ENCODE measurements at regions not wholly inside any gene's neighbourhood (a gene's known extent, or its start where the extent isn't known, plus 50 kb on each side); places are given as distances from the start of the nearest gene placed in this dataset.

- Histone ChIP-seq H3K4me2 (replicated peaks; ENCODE audit: low read depth, low read length, poor library complexity, severe bottlenecking) (no peak overlapping the region), H3K4me3 (ENCODE audit: control extremely low read depth in 1 of 5, extremely low read depth in 1 of 5, insufficient read depth in 1 of 5, low read depth in 2 of 5, low read length in 4 of 5) (no peak overlapping the region), H3K79me2 (ENCODE audit: control insufficient read depth, insufficient read depth, low read length) (no peaks in the 10 kb centered on the region), H3K9me3 (ENCODE audit: control extremely low read depth in 1 of 3, control insufficient read depth in 2 of 3, insufficient read depth in 1 of 3, low read length in 2 of 3) (no peaks in the 10 kb centered on the region), H3K27me3 (replicated peaks in 1 of 4; ENCODE audit: control extremely low read depth in 1 of 4, control insufficient read depth in 3 of 4, insufficient read depth in 4 of 4, low read length in 3 of 4) (no peaks in the 10 kb centered on the region), H3K4me1 (ENCODE audit: control insufficient read depth in 2 of 2, insufficient read depth in 2 of 2, low read length in 2 of 2) (no peaks in the 10 kb centered on the region), H3K9ac (ENCODE audit: low read length) (no peak overlapping the region), H4K20me1 (ENCODE audit: control insufficient read depth, insufficient read depth, low read length, poor library complexity, severe bottlenecking) (no peaks in the 10 kb centered on the region), H3K36me3 (replicated peaks in 1 of 2; ENCODE audit: control extremely low read depth in 1 of 2, control insufficient read depth in 1 of 2, extremely low read depth in 1 of 2, insufficient read depth in 2 of 2, low read length in 1 of 2) (no peaks in the 10 kb centered on the region), H2AFZ (ENCODE audit: insufficient read depth, low read depth, low read length, poor library complexity, severe bottlenecking) (no peak overlapping the region), H3K27ac (ENCODE audit: low read length in 2 of 2) (no peak overlapping the region)
- WGBS (ENCODE audit: insufficient coverage) = no CpG with 5 or more reads among the region's 4 CpGs
- POLR2A ChIA-PET = no interaction called here
- no peak for TF ChIP-seq CTCF (IDR thresholded peaks at IDR 0.05)
- no peaks in the 10 kb centered on the region for H3K9me3 Mint-ChIP-seq (ENCODE audit: insufficient read depth)
- H3K27ac Mint-ChIP-seq = no peak overlapping the region
- intact Hi-C loops (cut with micrococcal nuclease) = no loop called here
- no peaks in the 10 kb centered on the region for H3K27me3 Mint-ChIP-seq
- no peak overlapping the region for H3K4me3 Mint-ChIP-seq
- ATAC-seq (ENCODE audit: low read depth) (no peak), DNase-seq (no peak)
- H3K4me1 Mint-ChIP-seq = no peaks in the 10 kb centered on the region
- CTCF ChIA-PET = interaction anchor here (1.6 kb wide), 1 partner anchor 230 kb away, joined by 5 read pairs; no protein-coding TSS in a partner anchor
Measured at GRCh38 chr7:136030867-136031318, 53.7 kb upstream of the MTPN start.

GRCh38 chr7:136030330-136030729, 53.2 kb upstream of the MTPN start:
- CTCF ChIA-PET = interaction anchor here (1.6 kb wide), 1 partner anchor 229 kb away, joined by 5 read pairs; no protein-coding TSS in a partner anchor
- no peaks in the 10 kb centered on the region for H3K79me2 ChIP-seq (ENCODE audit: control insufficient read depth, insufficient read depth, low read length)
- H3K36me3 ChIP-seq (replicated peaks in 1 of 2; ENCODE audit: control extremely low read depth in 1 of 2, control insufficient read depth in 1 of 2, extremely low read depth in 1 of 2, insufficient read depth in 2 of 2, low read length in 1 of 2) = no peaks in the 10 kb centered on the region
- H4K20me1 ChIP-seq (ENCODE audit: control insufficient read depth, insufficient read depth, low read length, poor library complexity, severe bottlenecking) = no peaks in the 10 kb centered on the region
- POLR2A ChIA-PET = no interaction called here
- DNase-seq (no peak), ATAC-seq (ENCODE audit: low read depth) (no peak)
- no peaks in the 10 kb centered on the region for H3K9me3 Mint-ChIP-seq (ENCODE audit: insufficient read depth)
- intact Hi-C loops (cut with micrococcal nuclease) = no loop called here
- no peaks in the 10 kb centered on the region for H3K9me3 ChIP-seq (ENCODE audit: control extremely low read depth in 1 of 3, control insufficient read depth in 2 of 3, insufficient read depth in 1 of 3, low read length in 2 of 3)
- H3K27ac Mint-ChIP-seq = no peak overlapping the region
- H3K4me3 ChIP-seq (ENCODE audit: control extremely low read depth in 1 of 5, extremely low read depth in 1 of 5, insufficient read depth in 1 of 5, low read depth in 2 of 5, low read length in 4 of 5) = no peak overlapping the region
- TF ChIP-seq EZH2 (IDR thresholded peaks at IDR 0.05; ENCODE audit: borderline replicate concordance, insufficient read depth, low read depth, low read length, poor library complexity, severe bottlenecking) (no peak), CTCF (IDR thresholded peaks at IDR 0.05) (no peak)
- no CpG with 5 or more reads among the region's 2 CpGs for WGBS (ENCODE audit: insufficient coverage)
- no peak overlapping the region for H3K4me3 Mint-ChIP-seq
- no peaks in the 10 kb centered on the region for H3K4me1 ChIP-seq (ENCODE audit: control insufficient read depth in 2 of 2, insufficient read depth in 2 of 2, low read length in 2 of 2)
- no peak overlapping the region for H3K4me2 ChIP-seq (replicated peaks; ENCODE audit: low read depth, low read length, poor library complexity, severe bottlenecking)
- no peaks in the 10 kb centered on the region for H3K4me1 Mint-ChIP-seq
- H3K9ac ChIP-seq (ENCODE audit: low read length) = no peak overlapping the region
- no peaks in the 10 kb centered on the region for H3K27me3 Mint-ChIP-seq
- no peaks in the 10 kb centered on the region for H3K27me3 ChIP-seq (replicated peaks in 1 of 4; ENCODE audit: control extremely low read depth in 1 of 4, control insufficient read depth in 3 of 4, insufficient read depth in 4 of 4, low read length in 3 of 4)
- no peak overlapping the region for H2AFZ ChIP-seq (ENCODE audit: insufficient read depth, low read depth, low read length, poor library complexity, severe bottlenecking)
- H3K27ac ChIP-seq (ENCODE audit: low read length in 2 of 2) = no peak overlapping the region

Measured in B cell (primary cell).